Panc1 (cell line): ENCODE measurements at regions not wholly inside any gene's neighbourhood (a gene's known extent, or its start where the extent isn't known, plus 50 kb on each side); places are given as distances from the start of the nearest gene placed in this dataset.

Source experiments
- POLR2AphosphoS5 ChIP-seq: IDR thresholded peaks from 2 replicates; pipeline ENCODE4 v1.6.1; 2012; ENCODE audit warnings: mild to moderate bottlenecking, low read depth, low read length, moderate library complexity
- TF ChIP-seq, protein P1 (sequence below): fragments of 450-650 bp; IDR thresholded peaks from 2 replicates; pipeline ENCODE4 v1.5.1; 2017; ENCODE audit warnings: mild to moderate bottlenecking

- TF ChIP-seq, protein P1, sequence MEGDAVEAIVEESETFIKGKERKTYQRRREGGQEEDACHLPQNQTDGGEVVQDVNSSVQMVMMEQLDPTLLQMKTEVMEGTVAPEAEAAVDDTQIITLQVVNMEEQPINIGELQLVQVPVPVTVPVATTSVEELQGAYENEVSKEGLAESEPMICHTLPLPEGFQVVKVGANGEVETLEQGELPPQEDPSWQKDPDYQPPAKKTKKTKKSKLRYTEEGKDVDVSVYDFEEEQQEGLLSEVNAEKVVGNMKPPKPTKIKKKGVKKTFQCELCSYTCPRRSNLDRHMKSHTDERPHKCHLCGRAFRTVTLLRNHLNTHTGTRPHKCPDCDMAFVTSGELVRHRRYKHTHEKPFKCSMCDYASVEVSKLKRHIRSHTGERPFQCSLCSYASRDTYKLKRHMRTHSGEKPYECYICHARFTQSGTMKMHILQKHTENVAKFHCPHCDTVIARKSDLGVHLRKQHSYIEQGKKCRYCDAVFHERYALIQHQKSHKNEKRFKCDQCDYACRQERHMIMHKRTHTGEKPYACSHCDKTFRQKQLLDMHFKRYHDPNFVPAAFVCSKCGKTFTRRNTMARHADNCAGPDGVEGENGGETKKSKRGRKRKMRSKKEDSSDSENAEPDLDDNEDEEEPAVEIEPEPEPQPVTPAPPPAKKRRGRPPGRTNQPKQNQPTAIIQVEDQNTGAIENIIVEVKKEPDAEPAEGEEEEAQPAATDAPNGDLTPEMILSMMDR: no peak
- no peak for TF ChIP-seq POLR2AphosphoS5
These were observed 73.9 kb upstream of the SRD5A3 start for GRCh38 chr4:55272102-55272501.
